OCI-LY1 (cell line): ENCODE measurements at regions not wholly inside any gene's neighbourhood (a gene's known extent, or its start where the extent isn't known, plus 50 kb on each side); places are given as distances from the start of the nearest gene placed in this dataset.

Experiments used
- CTCF ChIP-seq: fragments of 200-600 bp; sonication (generic), shearing (Covaris generic); IDR thresholded peaks from 2 replicates; pipeline ENCODE4 v1.5.1; 2017; ENCODE audit warnings: mild to moderate bottlenecking, antibody characterized with exemption, low read length, moderate library complexity, mixed read lengths
- EZH2 ChIP-seq: fragments of 200-600 bp; sonication (generic), shearing (Covaris generic); IDR thresholded peaks from 2 replicates; pipeline ENCODE4 v1.8.0; 2017; ENCODE audit warnings: borderline replicate concordance, mixed run types, mild to moderate bottlenecking, antibody characterized with exemption, low read length, moderate library complexity, mixed read lengths

- TF ChIP-seq CTCF, result no peak
- no peak for TF ChIP-seq EZH2
Measured at GRCh38 chr21:35645991-35646390, 414.3 kb downstream of the SETD4 start.
